Activated CD8-positive, alpha-beta memory T cell treated with anti-CD3 and anti-CD28 coated beads, Interleukin-2, amount 50 U/mL, for 24 hours (primary cell): ENCODE measurements at regions not wholly inside any gene's neighbourhood (a gene's known extent, or its start where the extent isn't known, plus 50 kb on each side); places are given as distances from the start of the nearest gene placed in this dataset.

Source experiments
- DNase-seq: peaks from one replicate; pipeline ENCODE4 v3.0.0-alpha.2; 2020; ENCODE audit errors: extremely low read depth

- DNase-seq: no peak
Measured at GRCh38 chr5:175388531-175388930, 55.5 kb downstream of the DRD1 start.

DNA sequence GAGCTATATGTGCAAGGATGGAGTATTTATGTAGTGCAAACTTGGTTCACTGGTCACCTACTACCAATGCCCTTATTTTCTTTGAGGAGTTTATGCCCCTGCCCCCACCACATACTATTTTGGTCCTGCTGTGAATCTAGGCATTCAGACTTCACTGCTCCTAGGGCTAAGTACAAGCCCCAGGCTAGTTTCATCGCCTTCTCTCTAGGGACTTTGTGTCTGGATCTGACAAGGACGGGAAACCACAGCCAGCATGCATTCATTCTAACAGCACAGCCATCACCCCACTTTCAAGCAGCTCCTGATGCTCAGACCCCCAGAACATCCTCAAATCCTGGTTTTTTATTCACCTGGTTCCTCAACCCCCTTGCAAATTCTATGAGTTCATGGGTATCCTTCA lies 56.8 kb downstream of the DRD1 start:
- DNase-seq: no peak

- DNase-seq: no peak
Measured at GRCh38 chr5:175386526-175386925, 57.5 kb downstream of the DRD1 start.

DNA sequence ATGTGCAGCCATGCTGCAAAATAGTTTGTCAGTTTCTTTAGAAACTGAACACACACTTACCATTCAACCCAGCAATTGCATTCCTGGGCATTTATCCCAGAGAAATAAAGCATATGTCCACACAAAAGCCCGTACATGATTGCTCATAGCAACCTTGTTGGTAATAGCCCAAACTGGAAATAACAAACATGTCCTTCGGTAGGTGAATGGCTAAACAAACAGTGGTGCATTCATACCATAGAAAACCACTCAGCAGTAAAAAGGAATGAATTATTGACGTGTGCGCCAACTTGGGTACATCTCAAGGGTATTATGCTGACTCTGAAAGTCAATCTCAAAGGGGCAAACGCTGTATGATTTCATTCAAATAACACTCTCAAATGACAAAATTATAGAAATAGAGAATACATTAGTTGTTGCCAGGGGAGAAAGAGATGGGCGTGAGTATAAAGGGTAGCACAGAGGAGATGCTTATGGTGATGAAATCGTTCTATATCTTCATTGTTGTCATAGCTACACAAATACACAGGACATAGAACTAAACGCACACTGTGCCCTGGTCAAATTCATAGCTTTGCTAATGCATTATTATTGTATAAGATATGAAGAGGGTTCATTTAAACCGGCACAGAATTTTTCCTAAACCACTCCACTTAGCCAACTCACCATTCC lies 58.2 kb downstream of the DRD1 start:
- no peak for DNase-seq

- DNase-seq: no peak
Measured at GRCh38 chr5:175384724-175385552, 59.0 kb downstream of the DRD1 start.

DNA sequence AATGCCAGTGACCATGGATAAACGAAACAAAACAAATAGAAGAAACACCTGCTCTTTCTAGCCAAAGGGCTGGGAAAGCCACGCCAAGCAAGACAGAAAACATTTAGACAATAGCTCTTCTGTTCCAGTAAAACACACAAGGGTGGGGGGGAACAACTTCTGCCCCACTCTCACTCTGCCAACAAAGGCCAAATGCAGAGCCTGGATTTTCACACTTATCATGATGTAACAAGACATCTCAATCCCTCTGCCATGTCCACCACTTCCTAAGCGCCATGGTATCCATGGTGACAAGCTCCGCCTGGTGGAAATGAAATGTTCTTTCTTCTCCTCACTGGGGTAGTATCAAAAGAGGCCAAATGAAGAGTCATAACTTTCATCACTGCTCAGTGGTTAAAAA lies 60.6 kb downstream of the DRD1 start:
- no peak for DNase-seq

DNA sequence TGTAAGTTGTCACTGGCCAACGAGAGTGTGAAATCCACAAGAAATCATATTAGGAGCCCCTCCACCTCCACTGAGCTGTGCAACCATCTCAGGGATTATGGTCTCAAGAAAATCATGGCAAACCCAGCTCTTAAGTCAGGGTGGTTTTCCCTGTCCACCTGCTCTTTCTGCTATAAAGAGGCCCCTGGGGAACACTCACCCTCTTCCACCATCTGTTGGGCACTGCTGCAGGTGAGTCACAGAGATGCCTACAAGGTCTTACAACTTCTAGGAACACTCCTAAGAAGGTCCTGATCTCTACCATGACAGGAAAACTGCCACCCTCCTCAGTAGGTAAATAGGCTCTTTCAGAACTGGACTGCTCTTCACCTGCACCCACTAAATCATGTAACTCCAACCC lies 61.8 kb downstream of the DRD1 start:
- DNase-seq: no peak

GRCh38 chr5:175381130-175381529 lies 62.9 kb downstream of the DRD1 start:
- no peak for DNase-seq

- DNase-seq: no peak
Measured at GRCh38 chr5:175380701-175381100, 63.3 kb downstream of the DRD1 start.

DNA sequence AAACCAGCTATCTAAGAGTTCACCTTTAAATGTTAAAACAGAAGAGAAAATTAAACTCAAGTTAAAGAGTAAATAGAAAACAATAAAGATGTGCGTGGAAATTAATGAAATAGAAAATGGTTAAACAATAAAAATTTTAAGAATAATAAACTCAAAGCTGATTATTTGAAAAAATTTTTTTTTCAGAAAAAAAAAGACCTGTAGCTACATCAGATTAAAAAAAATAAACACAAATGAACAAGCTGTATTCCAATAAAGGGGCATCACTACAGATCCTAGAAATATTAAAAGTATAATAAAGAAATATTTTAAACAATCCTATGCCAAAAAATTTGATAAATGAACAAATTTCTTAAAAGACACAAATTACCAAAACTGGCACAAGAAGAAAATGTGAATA lies 64.1 kb downstream of the DRD1 start:
- no peak for DNase-seq

DNA sequence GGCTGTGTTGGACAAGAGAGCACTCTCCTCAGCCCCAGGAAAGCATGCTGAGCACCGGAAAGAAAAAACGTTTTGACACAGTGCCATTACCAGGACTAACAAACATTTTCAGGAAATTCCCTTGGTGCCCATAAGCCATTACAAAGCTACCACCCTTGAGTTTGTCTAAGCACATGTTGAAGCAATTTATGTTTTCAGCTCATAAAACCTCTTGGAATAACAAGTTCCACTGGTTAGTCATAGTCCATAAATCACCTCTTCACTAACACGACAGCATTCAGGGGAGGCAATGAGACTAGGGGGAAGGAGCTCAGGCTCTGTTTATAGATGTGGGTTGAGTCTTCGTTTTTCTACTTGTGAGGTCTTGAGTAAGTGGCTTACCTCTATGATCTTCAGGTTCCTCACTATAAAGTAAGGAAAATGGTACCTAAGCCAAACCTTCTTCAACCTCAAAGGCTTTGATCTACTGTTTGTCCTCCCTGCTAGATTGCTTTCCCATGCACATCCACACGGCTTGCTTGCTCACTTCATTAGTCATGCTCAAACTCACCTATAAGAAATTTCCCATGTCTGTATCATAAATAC lies 65.4 kb downstream of the DRD1 start:
- DNase-seq: no peak

- DNase-seq: no peak
Measured at GRCh38 chr5:175377816-175378215, 66.2 kb downstream of the DRD1 start.

DNA sequence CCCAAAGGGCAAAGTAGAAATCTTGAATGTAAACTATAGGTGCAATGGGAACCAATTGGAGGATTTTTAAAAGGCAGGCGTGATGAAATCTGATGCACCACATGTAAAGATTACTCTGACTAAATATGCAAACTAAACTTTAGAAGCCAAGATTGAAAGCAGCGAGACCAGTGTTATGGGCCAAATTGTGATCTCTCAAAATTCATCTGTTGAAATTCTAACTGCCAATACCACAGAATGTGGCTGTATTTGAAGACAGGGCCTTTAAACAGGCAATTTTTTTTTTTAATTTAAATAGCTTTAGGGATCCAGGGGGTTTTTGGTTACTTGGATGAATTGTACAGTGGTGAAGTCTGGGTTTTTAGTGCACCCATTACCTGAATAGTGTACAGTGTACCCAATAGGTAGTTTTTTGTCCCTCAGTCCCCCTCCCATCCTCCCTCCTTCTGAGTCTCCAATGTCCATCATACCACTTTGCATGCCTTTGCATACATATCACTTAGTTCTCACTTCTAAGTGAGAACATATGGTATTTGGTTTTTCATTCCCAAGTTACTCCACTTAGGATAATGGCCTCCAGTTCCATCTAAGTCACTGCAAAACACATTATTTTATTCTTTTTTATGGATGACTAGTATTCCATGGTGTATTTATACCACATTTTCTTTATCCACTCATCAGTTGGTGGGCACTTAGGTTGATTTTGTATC lies 69.7 kb downstream of the DRD1 start:
- DNase-seq: no peak

- DNase-seq: no peak
Measured at GRCh38 chr5:175365866-175366265, 78.1 kb downstream of the DRD1 start.

DNA sequence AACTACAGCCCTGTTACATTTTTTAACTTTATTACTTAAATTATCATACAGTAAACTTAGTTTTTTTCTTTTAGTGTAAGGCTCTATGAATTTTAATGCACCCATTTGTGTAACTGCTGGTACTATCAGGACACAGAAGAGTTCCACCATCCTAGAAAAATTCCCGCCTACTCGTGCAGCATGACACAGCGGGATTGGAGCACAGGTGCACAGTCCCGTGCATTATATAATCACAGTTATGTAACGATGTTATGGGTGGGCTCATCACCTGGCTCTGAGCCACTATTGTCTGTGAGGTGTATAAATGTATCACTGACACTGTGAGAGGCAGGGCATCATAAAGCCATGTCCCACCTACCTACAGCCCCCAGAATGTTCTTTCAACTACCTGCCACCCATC lies 80.7 kb downstream of the DRD1 start:
- DNase-seq: no peak

DNA sequence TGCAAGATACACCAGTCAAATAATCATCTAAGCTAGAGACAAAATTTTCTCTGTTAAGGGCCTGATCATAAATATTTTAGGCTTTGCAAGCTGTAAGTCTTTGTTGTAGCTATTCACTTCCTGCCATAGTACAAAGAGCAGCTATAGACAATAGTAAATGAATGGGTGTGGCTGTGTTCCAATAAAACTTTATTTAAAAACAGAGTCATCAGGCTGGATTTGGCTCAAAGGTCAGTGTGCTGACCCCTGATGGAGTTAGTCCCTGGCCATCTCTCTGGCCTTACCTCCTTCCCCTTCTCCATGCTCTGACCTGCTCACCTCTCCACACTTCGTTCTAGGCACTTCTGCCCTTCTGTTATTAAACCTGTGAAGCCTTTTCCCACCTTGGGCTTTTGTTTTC lies 86.0 kb downstream of the DRD1 start:
- DNase-seq: no peak

DNA sequence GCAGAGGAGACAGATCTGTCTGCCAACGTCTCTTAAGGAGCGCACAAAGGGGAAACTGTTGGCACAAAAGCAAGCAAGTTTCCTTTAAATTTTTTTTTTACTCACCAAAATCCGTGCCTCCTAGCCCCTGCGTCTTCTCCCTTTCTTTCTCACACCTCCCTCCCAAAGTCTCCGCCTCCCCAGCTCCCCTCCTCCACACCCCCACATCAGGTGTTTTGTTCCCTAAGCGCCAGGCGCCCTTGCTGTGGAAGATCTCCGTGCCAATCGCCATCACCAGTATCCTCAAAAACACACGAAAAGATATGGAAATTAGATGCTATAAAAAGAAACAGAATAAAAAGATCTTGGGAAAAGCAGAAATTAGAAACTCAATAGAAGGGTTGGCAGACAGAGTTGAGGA lies 87.6 kb downstream of the DRD1 start:
- DNase-seq: no peak

DNA sequence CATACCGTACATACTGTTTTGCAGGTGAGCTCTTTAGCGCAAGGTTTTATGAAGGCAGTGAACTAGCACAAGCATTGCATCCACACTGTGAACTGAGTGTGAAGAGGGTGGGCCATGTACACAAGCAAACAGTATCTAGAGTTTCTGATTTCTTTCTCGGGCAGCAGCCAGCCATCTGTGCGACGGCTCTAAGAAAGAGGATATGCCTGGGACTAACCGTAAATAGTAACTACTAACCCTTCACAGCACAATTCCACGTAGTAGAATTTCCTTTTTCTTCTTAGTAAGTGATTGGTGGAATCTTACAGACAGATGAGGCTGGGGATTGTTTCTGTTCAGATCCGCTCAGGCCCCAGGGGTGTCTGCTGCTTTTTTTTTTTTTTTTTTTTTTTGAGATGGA lies 89.0 kb downstream of the DRD1 start:
- DNase-seq: no peak

GRCh38 chr5:175353926-175354325 lies 90.1 kb downstream of the DRD1 start:
- DNase-seq: no peak

DNA sequence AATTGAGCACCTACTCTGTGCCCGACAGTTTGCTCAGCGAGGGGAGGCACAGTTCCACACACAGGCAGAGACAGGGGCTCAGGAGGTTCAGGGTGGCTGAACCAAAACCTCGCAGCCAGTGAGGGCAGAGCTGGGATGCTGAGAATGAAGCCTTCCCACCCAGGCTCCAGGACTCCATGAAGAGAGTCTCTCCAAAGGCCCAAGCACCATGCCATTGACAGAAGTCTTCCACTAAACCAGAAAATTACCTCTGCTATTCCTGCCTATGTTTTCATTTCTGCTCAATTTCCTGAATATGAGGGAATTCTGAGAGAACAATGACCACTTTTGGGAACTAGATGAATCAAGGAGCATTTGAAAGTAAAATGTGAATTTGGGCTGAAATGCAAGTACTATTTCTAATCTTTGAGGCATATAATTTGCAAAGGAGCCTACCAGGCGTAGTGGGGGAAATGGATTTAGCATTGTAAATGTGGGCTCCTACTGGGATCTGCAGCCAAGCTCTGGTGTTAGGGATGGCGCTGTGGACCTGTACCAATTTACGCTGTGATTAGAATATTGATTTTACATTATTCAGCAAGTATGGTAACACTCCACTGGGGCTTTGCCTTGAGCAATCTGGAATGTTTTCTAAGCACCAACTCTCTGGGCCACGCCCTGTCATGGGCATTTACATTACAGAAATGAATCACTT lies 91.9 kb downstream of the DRD1 start:
- DNase-seq: no peak

DNA sequence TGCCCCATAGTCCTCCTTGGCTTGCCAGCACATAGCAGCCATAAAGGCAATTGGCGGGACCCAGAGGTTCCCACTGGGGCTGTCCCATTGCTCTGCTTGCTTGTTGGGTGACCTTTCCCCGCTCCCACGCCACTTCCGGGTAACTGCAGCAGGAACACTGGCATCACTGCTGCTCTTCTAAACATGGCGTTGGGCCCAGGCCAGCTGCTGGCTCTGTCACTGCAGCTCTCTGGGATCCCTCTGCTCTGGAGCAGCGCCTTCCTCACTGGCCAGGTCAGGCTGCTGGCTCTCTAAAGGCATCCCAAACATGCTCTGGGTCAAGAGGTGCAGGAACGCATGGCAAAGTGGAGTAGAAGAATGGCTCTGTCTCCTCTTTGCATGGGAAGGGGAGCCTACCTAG lies 92.9 kb downstream of the DRD1 start:
- DNase-seq: no peak

DNA sequence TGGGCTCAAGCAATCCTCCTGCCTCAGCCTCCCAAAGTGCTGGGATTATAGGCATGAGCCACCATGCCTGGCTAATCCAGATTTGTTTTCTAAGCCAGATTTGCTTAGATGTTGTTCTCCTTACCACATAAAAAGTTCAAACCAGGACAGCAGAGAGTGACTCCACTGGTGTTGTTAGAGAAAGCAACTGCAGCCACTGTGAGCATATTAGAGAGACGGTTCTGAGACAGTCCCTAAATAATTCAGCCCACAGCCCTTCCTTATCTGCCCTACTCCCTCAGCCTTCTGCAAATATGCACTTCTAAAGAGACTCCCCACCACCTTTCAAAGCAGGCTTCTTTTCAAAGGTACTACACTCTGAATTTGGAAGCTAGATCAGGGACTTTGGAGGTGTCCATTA lies 96.1 kb downstream of the DRD1 start:
- DNase-seq: no peak
